ENCODE measurements at regions not wholly inside any gene's neighbourhood (a gene's known extent, or its start where the extent isn't known, plus 50 kb on each side); places are given as distances from the start of the nearest gene placed in this dataset.
A peak's percentile ranks its signal among the peaks of the same experiment; 100 is the strongest.

- TF ChIP-seq ZBTB49 (CRISPR knock-in tag; IDR thresholded peaks at IDR 0.05; ENCODE audit: borderline replicate concordance): no peak
- no peak for TF ChIP-seq SOX13 (IDR thresholded peaks at IDR 0.05)
- TF ChIP-seq SOX13 (CRISPR knock-in tag; conservative IDR thresholded peaks at IDR 0.05 in 1 of 2, IDR thresholded peaks at IDR 0.05 in 1 of 2): peak in 1 of 2 experiments; percentile 25; a peak in 1 of 4 replicates
- TF ChIP-seq FOSL1 (CRISPR knock-in tag; IDR thresholded peaks at IDR 0.05; ENCODE audit: borderline replicate concordance): peak; percentile 67; the same call in 1 of the 2 replicates
- peak; percentile 71; the same call in 1 of the 2 replicates for TF ChIP-seq TBX3 (IDR thresholded peaks at IDR 0.05; ENCODE audit: borderline replicate concordance)
- TF ChIP-seq JUN (CRISPR knock-in tag; IDR thresholded peaks at IDR 0.05): 0 out of 2 replicates have a peak, but pooled peaks have one; percentile 29
- TF ChIP-seq ZEB1 (IDR thresholded peaks at IDR 0.05; ENCODE audit: insufficient replicate concordance, low read depth): no peak
- TF ChIP-seq ATF3 (CRISPR knock-in tag; IDR thresholded peaks at IDR 0.05): peak; percentile 65; the same call in 1 of the 2 replicates
- TF ChIP-seq FOSL2 (CRISPR knock-in tag; IDR thresholded peaks at IDR 0.05): peak; percentile 95
Measured at GRCh38 chr9:115373000-115373709, 255.2 kb upstream of the TNC start (continued).

GRCh38 chr9:115373710-115374045 is 255.7 kb upstream of the TNC start:
- POLR2A ChIA-PET: no interaction called here
- FAIRE-seq: no peak
- Histone ChIP-seq H3K27ac (ENCODE audit: extremely low read length, insufficient read depth, low read length) (no peak overlapping the region), H2AFZ (ENCODE audit: low read length) (no peak overlapping the region), H3K27me3 (ENCODE audit: control insufficient read depth in 1 of 2, insufficient read depth in 2 of 2, low read length in 2 of 2) (no peaks in the 10 kb centered on the region), H4K20me1 (ENCODE audit: insufficient read depth, low read length) (no peaks in the 10 kb centered on the region), H3K9ac (ENCODE audit: insufficient read depth, low read depth, low read length) (no peak overlapping the region), H3K4me1 (ENCODE audit: insufficient read depth, low read length) (peaks cover 22% of the 10 kb centered on the region), H3K79me2 (ENCODE audit: insufficient read depth, low read length) (no peaks in the 10 kb centered on the region), H3K4me3 (replicated peaks in 1 of 3; ENCODE audit: insufficient read depth in 1 of 3, low read depth in 2 of 3, low read length in 3 of 3) (no peak overlapping the region), H3K4me2 (ENCODE audit: low read depth, low read length) (no peak overlapping the region), H3K9me3 (ENCODE audit: low read length) (no peaks in the 10 kb centered on the region), H3K36me3 (replicated peaks in 1 of 2; ENCODE audit: control insufficient read depth in 1 of 2, insufficient read depth in 2 of 2, low read length in 2 of 2) (no peaks in the 10 kb centered on the region)
- intact Hi-C loops (cut with micrococcal nuclease; ENCODE audit: unreplicated experiment) (no loop called here), in situ Hi-C loops (cut with HindIII; ENCODE audit: extremely low pct_ligation_motif_present, low pct_unique_long_range_greater_than_20kb) (no loop called here)
- no peak; the same call in 2 of the 3 replicates for ATAC-seq
- no TSS peak for BruUV-seq (replicated peaks)
- no peak for DNase-seq (ENCODE audit: low spot score)
- CTCF ChIA-PET (ENCODE audit: low intra/inter-chr PET ratio, low total read pairs): no interaction called here
- TF ChIP-seq ARID3A (IDR thresholded peaks at IDR 0.05; ENCODE audit: low read depth, low read length) (peak; percentile 68), SOX13 (IDR thresholded peaks at IDR 0.05) (no peak), SOX13 (CRISPR knock-in tag; conservative IDR thresholded peaks at IDR 0.05 in 1 of 2, IDR thresholded peaks at IDR 0.05 in 1 of 2) (0 out of 4 replicates have a peak, but pooled peaks of 1 of the 2 experiments have one; percentile 1), SRSF4 (IDR thresholded peaks at IDR 0.05; ENCODE audit: low read depth, low read length, poor library complexity, severe bottlenecking) (no peak), PRDM4 (CRISPR knock-in tag; IDR thresholded peaks at IDR 0.05; ENCODE audit: borderline replicate concordance) (no peak), ZNF784 (CRISPR knock-in tag; IDR thresholded peaks at IDR 0.05; ENCODE audit: borderline replicate concordance) (no peak), ZNF510 (CRISPR knock-in tag; IDR thresholded peaks at IDR 0.05; ENCODE audit: low read depth) (no peak)
